Smooth muscle cell (in vitro differentiated cells): ENCODE measurements at regions not wholly inside any gene's neighbourhood (a gene's known extent, or its start where the extent isn't known, plus 50 kb on each side); places are given as distances from the start of the nearest gene placed in this dataset.
"Not testable (repeated sequence)": the region's sequence is repeated elsewhere in the genome, so short reads cannot be mapped to it uniquely, and the experiment has no call there.

Source experiments
- DNase-seq: peaks from one replicate; lab custom pipeline; 2025; ENCODE audit not compliant: unreplicated experiment; lab: John Stamatoyannopoulos, UW
- H2AFZ ChIP-seq: fragments of 200-600 bp; sonication (generic); 2 replicates; pipeline ENCODE4 v1.6.0; 2016; ENCODE audit warnings: antibody characterized with exemption, low read depth, mild to moderate bottlenecking
- H3F3A ChIP-seq: fragments of 200-600 bp; sonication (generic); 2 replicates; pipeline ENCODE4 v1.6.0; 2017; ENCODE audit warnings: antibody characterized with exemption, low read depth
- H3K27ac ChIP-seq: fragments of 200-600 bp; sonication (generic); 2 replicates; pipeline ENCODE4 v1.5.1; 2016; ENCODE audit warnings: low read depth, mild to moderate bottlenecking
- H3K27me3 ChIP-seq: fragments of 200-600 bp; sonication (generic); 2 replicates; pipeline ENCODE4 v1.6.1; 2016; ENCODE audit warnings: low read depth, mild to moderate bottlenecking
- H3K36me3 ChIP-seq: fragments of 200-600 bp; sonication (generic); 2 replicates; pipeline ENCODE4 v1.5.1; 2016; ENCODE audit warnings: low read depth
- H3K4me1 ChIP-seq: fragments of 200-600 bp; sonication (generic); 2 replicates; pipeline ENCODE4 v1.5.1; 2016; ENCODE audit warnings: low read depth
- H3K4me2 ChIP-seq: fragments of 200-600 bp; sonication (generic); 2 replicates; pipeline ENCODE4 v1.6.0; 2016; ENCODE audit warnings: mild to moderate bottlenecking
- H3K4me3 ChIP-seq: fragments of 200-600 bp; sonication (generic); 2 replicates; pipeline ENCODE4 v1.5.1; 2016; ENCODE audit warnings: mild to moderate bottlenecking
- H3K79me2 ChIP-seq: fragments of 200-600 bp; sonication (generic); 2 replicates; pipeline ENCODE4 v1.6.0; 2016; ENCODE audit warnings: low read depth, mild to moderate bottlenecking
- H3K9ac ChIP-seq: fragments of 200-600 bp; sonication (generic); 2 replicates; pipeline ENCODE4 v1.6.0; 2016; ENCODE audit warnings: low read depth
- H3K9me3 ChIP-seq: fragments of 200-600 bp; sonication (generic); replicated peaks from 2 replicates; pipeline ENCODE4 v1.5.1; 2016; ENCODE audit warnings: low read depth
- H4K20me1 ChIP-seq: fragments of 200-600 bp; sonication (generic); 2 replicates; pipeline ENCODE4 v1.6.0; 2016; ENCODE audit warnings: low read depth
- WGBS: methylation state at CpG from one replicate; pipeline ENCODE4 v1.1.7; 2016; ENCODE audit warnings: low lambda C conversion rate; 5-methylcytosine and 5-hydroxymethylcytosine counted together
- TF ChIP-seq, protein P1 (sequence below): fragments of 200-600 bp; sonication (generic); IDR thresholded peaks from 2 replicates; pipeline ENCODE4 v1.5.1; 2017; ENCODE audit warnings: borderline replicate concordance, mild to moderate bottlenecking, antibody characterized with exemption; ENCODE audit not compliant: insufficient read depth, poor library complexity, severe bottlenecking

DNA sequence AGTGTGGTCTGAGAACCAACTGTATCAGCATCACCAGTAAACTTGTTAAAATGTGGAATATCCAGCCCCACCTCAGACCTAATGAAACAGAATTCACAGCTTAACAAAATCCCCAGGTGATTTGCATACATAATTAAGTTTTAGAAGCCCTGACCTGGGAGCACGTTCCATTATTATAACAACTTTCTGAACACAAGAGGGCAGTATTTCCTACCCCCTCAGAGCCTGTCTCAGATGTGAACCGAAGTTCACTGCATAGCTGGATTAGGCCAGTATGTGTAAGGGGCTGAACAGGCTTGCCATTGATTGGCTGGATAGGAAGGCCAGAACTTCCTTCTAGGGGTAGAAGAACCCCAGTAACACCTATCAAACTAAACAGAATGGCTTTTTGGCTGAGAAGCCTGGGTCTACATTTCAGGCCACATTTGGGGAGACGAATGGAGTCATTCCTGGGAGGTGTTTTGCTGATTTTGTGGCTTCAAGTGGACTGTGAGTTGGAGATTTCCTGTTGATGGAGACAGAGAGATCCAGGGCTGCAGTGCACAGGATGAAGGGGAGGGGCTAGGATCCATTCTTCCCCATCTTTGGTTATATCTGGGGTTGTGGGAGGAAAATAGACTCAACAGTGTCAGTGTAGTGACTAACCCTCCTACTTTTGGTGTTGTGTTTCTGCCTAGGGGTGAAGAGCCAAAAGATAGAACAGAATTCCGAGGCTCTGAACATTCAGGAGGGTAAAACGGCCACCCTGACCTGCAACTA lies 94.7 kb upstream of the OR4E1 start:
- Histone ChIP-seq H4K20me1 (no peaks in the 10 kb centered on the region), H3K4me3 (no peak overlapping the region), H3K9me3 (no peaks in the 10 kb centered on the region), H3F3A (no peaks in the 10 kb centered on the region), H3K36me3 (no peaks in the 10 kb centered on the region), H3K79me2 (no peaks in the 10 kb centered on the region), H3K9ac (no peak overlapping the region), H3K4me2 (no peak overlapping the region), H2AFZ (peak overlapping the region; percentile 49), H3K27me3 (no peaks in the 10 kb centered on the region), H3K27ac (no peak overlapping the region), H3K4me1 (no peaks in the 10 kb centered on the region)
- TF ChIP-seq, protein P1, sequence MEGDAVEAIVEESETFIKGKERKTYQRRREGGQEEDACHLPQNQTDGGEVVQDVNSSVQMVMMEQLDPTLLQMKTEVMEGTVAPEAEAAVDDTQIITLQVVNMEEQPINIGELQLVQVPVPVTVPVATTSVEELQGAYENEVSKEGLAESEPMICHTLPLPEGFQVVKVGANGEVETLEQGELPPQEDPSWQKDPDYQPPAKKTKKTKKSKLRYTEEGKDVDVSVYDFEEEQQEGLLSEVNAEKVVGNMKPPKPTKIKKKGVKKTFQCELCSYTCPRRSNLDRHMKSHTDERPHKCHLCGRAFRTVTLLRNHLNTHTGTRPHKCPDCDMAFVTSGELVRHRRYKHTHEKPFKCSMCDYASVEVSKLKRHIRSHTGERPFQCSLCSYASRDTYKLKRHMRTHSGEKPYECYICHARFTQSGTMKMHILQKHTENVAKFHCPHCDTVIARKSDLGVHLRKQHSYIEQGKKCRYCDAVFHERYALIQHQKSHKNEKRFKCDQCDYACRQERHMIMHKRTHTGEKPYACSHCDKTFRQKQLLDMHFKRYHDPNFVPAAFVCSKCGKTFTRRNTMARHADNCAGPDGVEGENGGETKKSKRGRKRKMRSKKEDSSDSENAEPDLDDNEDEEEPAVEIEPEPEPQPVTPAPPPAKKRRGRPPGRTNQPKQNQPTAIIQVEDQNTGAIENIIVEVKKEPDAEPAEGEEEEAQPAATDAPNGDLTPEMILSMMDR, result peak; percentile 44
- no peak for DNase-seq
- 59% methylated on average over 5 of the region's 5 CpGs for WGBS

DNA sequence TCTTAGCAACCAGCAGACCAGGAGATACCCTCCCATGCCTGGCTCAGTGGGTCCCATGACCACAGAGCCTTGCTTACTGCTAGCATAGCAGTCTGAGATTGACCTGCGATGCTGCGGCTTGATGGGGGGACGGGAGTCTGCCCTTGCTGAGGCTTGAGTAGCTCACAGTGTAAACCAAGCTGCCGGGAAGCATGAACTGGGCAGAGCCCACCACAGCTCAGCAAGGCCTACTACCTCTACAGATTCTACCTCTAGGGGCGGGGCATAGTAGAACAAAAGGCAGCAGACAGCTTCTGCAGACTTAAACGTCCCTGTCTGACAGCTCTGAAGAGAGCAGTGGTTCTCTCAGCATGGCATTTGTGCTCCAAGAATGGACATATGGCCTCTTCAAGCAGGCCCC lies 86.7 kb upstream of the OR4E1 start:
- not testable (repeated sequence) for H2AFZ ChIP-seq, H3K27me3 ChIP-seq, H3K9me3 ChIP-seq, H3K4me3 ChIP-seq, DNase-seq, H3K36me3 ChIP-seq, H3K4me2 ChIP-seq, H3K9ac ChIP-seq, H4K20me1 ChIP-seq, H3K4me1 ChIP-seq, H3K79me2 ChIP-seq, H3F3A ChIP-seq, H3K27ac ChIP-seq
- 66% methylated on average over 6 of the region's 6 CpGs for WGBS

DNA sequence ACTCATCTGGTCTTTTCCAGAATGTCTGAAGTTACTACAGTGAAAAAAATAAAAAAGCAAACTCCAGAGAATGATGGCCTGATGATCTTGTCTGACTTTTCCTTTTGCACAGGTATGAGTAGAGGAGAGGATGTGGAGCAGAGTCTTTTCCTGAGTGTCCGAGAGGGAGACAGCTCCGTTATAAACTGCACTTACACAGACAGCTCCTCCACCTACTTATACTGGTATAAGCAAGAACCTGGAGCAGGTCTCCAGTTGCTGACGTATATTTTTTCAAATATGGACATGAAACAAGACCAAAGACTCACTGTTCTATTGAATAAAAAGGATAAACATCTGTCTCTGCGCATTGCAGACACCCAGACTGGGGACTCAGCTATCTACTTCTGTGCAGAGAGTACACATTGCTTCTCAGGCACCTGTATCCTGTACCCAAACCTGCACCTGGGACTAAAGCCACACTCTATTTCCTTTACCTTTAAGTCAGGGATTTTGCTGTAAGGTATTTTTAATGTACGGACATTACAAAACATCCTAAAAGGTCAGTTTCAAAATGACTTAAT lies 75.8 kb upstream of the OR4E1 start:
- Histone ChIP-seq H3K27ac (no peak overlapping the region), H3K9me3 (no peaks in the 10 kb centered on the region), H2AFZ (peak overlapping the region; percentile 56), H3K9ac (no peak overlapping the region), H3K36me3 (no peaks in the 10 kb centered on the region), H3F3A (no peaks in the 10 kb centered on the region), H4K20me1 (no peaks in the 10 kb centered on the region), H3K79me2 (no peaks in the 10 kb centered on the region), H3K4me3 (no peak overlapping the region), H3K4me2 (no peak overlapping the region), H3K4me1 (no peaks in the 10 kb centered on the region), H3K27me3 (peaks cover 18% of the 10 kb centered on the region)
- TF ChIP-seq, protein P1, result no peak
- 91% methylated on average over 5 of the region's 5 CpGs for WGBS
- DNase-seq, result no peak

DNA sequence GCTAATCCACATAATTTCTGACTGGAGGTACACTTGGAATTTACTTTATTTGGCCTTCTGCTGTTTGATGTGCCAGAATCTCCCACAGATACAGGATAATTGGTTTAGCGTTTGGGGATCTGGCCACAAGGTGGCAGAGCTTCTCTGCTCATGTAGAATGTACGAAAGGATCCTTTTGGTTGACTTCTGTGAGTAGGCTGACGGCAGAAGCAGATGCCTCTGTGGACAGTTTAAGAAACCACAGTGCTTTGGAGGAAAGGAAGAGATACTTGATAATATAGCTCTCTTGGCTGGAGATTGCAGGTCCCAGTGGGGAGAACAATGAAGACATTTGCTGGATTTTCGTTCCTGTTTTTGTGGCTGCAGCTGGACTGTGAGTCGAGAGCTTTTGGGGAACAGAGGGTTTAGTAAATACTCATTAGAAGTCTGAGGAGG lies 75.3 kb upstream of the OR4E1 start:
- no peak for DNase-seq
- no peaks in the 10 kb centered on the region for H3F3A ChIP-seq
- H3K79me2 ChIP-seq, result no peaks in the 10 kb centered on the region
- H3K4me2 ChIP-seq, result no peak overlapping the region
- H3K27me3 ChIP-seq, result peaks cover 22% of the 10 kb centered on the region
- TF ChIP-seq, protein P1, result peak; percentile 70
- no peaks in the 10 kb centered on the region for H4K20me1 ChIP-seq
- no peak overlapping the region for H3K4me3 ChIP-seq
- H3K36me3 ChIP-seq, result no peaks in the 10 kb centered on the region
- H3K9me3 ChIP-seq, result no peaks in the 10 kb centered on the region
- H3K4me1 ChIP-seq, result no peaks in the 10 kb centered on the region
- H3K9ac ChIP-seq, result no peak overlapping the region
- no peak overlapping the region for H3K27ac ChIP-seq
- peak overlapping the region; percentile 56 for H2AFZ ChIP-seq
- WGBS, result 21% methylated on average over 5 of the region's 5 CpGs
